Natural killer cell treated with Interleukin-12 subunit alpha and Interleukin-12 subunit beta and Interleukin-15 and Interleukin-18, amount 100 ng/mL, for 72 hours (primary cell): ENCODE measurements at regions not wholly inside any gene's neighbourhood (a gene's known extent, or its start where the extent isn't known, plus 50 kb on each side); places are given as distances from the start of the nearest gene placed in this dataset.

Experiments used
- ATAC-seq, 2 donors: fragments of 150-1000 bp; cut with Tn5 transposase in 1 of 2; sonication (Bioruptor Pico), chemical (Tn5 transposase) in 1 of 2; 2 replicates each; pipeline ENCODE4 v1.10.0; 2021
- DNase-seq: peaks from one replicate; pipeline ENCODE4 v3.0.0; 2022; ENCODE audit warnings: low spot score
- H3K27ac Mint-ChIP-seq, 2 donors: 1 replicate in 1 of 2; 2 replicates in 1 of 2; pipeline ENCODE4 v1.8.0; 2022; ENCODE audit warnings: mixed read lengths in 2 of 2, mild to moderate bottlenecking in 1 of 2, moderate library complexity in 1 of 2
- H3K27me3 Mint-ChIP-seq, 2 donors: 1 replicate in 1 of 2; 2 replicates in 1 of 2; pipeline ENCODE4 v1.8.0; 2022; ENCODE audit warnings: mixed read lengths in 2 of 2
- H3K36me3 Mint-ChIP-seq: one replicate; pipeline ENCODE4 v1.8.0; 2022; ENCODE audit warnings: mixed read lengths
- H3K4me1 Mint-ChIP-seq, 2 donors: 1 replicate in 1 of 2; 2 replicates in 1 of 2; pipeline ENCODE4 v1.8.0; 2022; ENCODE audit warnings: low read depth in 2 of 2, mixed read lengths in 2 of 2, mild to moderate bottlenecking in 1 of 2
- H3K4me3 Mint-ChIP-seq: one replicate; pipeline ENCODE4 v1.8.0; 2022; ENCODE audit warnings: mixed read lengths
- H3K9me3 Mint-ChIP-seq: 2 replicates; pipeline ENCODE4 v1.8.0; 2022; ENCODE audit warnings: mixed read lengths

- no peak overlapping the region for H3K4me3 Mint-ChIP-seq
- H3K4me1 Mint-ChIP-seq = no peaks in the 10 kb centered on the region
- no peak overlapping the region for H3K27ac Mint-ChIP-seq
- no peaks in the 10 kb centered on the region for H3K27me3 Mint-ChIP-seq
- ATAC-seq (no peak), DNase-seq (no peak)
- no peaks in the 10 kb centered on the region for H3K9me3 Mint-ChIP-seq
- no peaks in the 10 kb centered on the region for H3K36me3 Mint-ChIP-seq
Observed at GRCh38 chr10:131406676-131407392, 95.3 kb upstream of the TCERG1L start.

GRCh38 chr10:131418681-131419080 is 107.2 kb upstream of the TCERG1L start:
- DNase-seq = no peak
- no peaks in the 10 kb centered on the region for H3K36me3 Mint-ChIP-seq
- no peak overlapping the region for H3K4me3 Mint-ChIP-seq
- peaks cover 0 to 3% of the 10 kb centered on the region in 2 donors for H3K27me3 Mint-ChIP-seq
- H3K27ac Mint-ChIP-seq = no peak overlapping the region
- no peaks in the 10 kb centered on the region for H3K9me3 Mint-ChIP-seq
- H3K4me1 Mint-ChIP-seq = peaks cover 0 to 3% of the 10 kb centered on the region in 2 donors
- no peak for ATAC-seq

- DNase-seq = no peak
- H3K4me1 Mint-ChIP-seq = peaks cover 0 to 3% of the 10 kb centered on the region in 2 donors
- peaks cover 0 to 3% of the 10 kb centered on the region in 2 donors for H3K27me3 Mint-ChIP-seq
- no peak for ATAC-seq
- H3K4me3 Mint-ChIP-seq = no peak overlapping the region
- H3K36me3 Mint-ChIP-seq = no peaks in the 10 kb centered on the region
- no peaks in the 10 kb centered on the region for H3K9me3 Mint-ChIP-seq
- H3K27ac Mint-ChIP-seq = no peak overlapping the region
Observed at GRCh38 chr10:131419797-131420196, 108.3 kb upstream of the TCERG1L start.

- Mint-ChIP-seq H3K4me3 (no peak overlapping the region), H3K4me1 (peaks cover 0 to 3% of the 10 kb centered on the region in 2 donors), H3K36me3 (no peaks in the 10 kb centered on the region), H3K27ac (no peak overlapping the region), H3K27me3 (peaks cover 0 to 3% of the 10 kb centered on the region in 2 donors), H3K9me3 (no peaks in the 10 kb centered on the region)
- no peak for DNase-seq
- ATAC-seq = no peak
Observed at GRCh38 chr10:131420867-131421266, 109.3 kb upstream of the TCERG1L start.

GRCh38 chr10:131421381-131421780 is 109.9 kb upstream of the TCERG1L start:
- DNase-seq (no peak), ATAC-seq (peak in 1 of 2 donors; percentile 22)
- no peak overlapping the region for H3K4me3 Mint-ChIP-seq
- peaks cover 0 to 3% of the 10 kb centered on the region in 2 donors for H3K4me1 Mint-ChIP-seq
- H3K9me3 Mint-ChIP-seq = no peaks in the 10 kb centered on the region
- no peak overlapping the region for H3K27ac Mint-ChIP-seq
- H3K27me3 Mint-ChIP-seq = peaks cover 0 to 3% of the 10 kb centered on the region in 2 donors
- H3K36me3 Mint-ChIP-seq = no peaks in the 10 kb centered on the region

GRCh38 chr10:131422731-131423130 is 111.2 kb upstream of the TCERG1L start:
- H3K9me3 Mint-ChIP-seq = no peaks in the 10 kb centered on the region
- H3K4me1 Mint-ChIP-seq = peaks cover 0 to 3% of the 10 kb centered on the region in 2 donors
- no peak overlapping the region for H3K27ac Mint-ChIP-seq
- ATAC-seq = no peak
- no peaks in the 10 kb centered on the region for H3K36me3 Mint-ChIP-seq
- peaks cover 0 to 3% of the 10 kb centered on the region in 2 donors for H3K27me3 Mint-ChIP-seq
- DNase-seq = no peak
- H3K4me3 Mint-ChIP-seq = no peak overlapping the region

GRCh38 chr10:131424053-131424452 is 112.5 kb upstream of the TCERG1L start:
- Mint-ChIP-seq H3K9me3 (no peaks in the 10 kb centered on the region), H3K27me3 (peaks cover 0 to 3% of the 10 kb centered on the region in 2 donors), H3K4me1 (peaks cover 0 to 3% of the 10 kb centered on the region in 2 donors), H3K4me3 (no peak overlapping the region), H3K27ac (no peak overlapping the region), H3K36me3 (no peaks in the 10 kb centered on the region)
- DNase-seq = no peak
- ATAC-seq = no peak

- no peak overlapping the region for H3K27ac Mint-ChIP-seq
- H3K9me3 Mint-ChIP-seq = no peaks in the 10 kb centered on the region
- DNase-seq (no peak), ATAC-seq (no peak)
- H3K4me1 Mint-ChIP-seq = peaks cover 0 to under 1% of the 10 kb centered on the region in 2 donors
- no peak overlapping the region for H3K4me3 Mint-ChIP-seq
- H3K36me3 Mint-ChIP-seq = no peaks in the 10 kb centered on the region
- H3K27me3 Mint-ChIP-seq = peaks cover 3 to 7% of the 10 kb centered on the region in 2 donors
Observed at GRCh38 chr10:131424836-131425491, 113.4 kb upstream of the TCERG1L start.

- no peak for DNase-seq
- H3K9me3 Mint-ChIP-seq = no peaks in the 10 kb centered on the region
- H3K36me3 Mint-ChIP-seq = no peaks in the 10 kb centered on the region
- H3K4me3 Mint-ChIP-seq = no peak overlapping the region
- H3K4me1 Mint-ChIP-seq = no peaks in the 10 kb centered on the region
- H3K27ac Mint-ChIP-seq = no peak overlapping the region
- peaks cover 5 to 13% of the 10 kb centered on the region in 2 donors for H3K27me3 Mint-ChIP-seq
- no peak for ATAC-seq
Observed at GRCh38 chr10:131425752-131426533, 114.4 kb upstream of the TCERG1L start.

- Mint-ChIP-seq H3K9me3 (no peaks in the 10 kb centered on the region), H3K4me1 (no peaks in the 10 kb centered on the region), H3K27me3 (peaks cover 8 to 13% of the 10 kb centered on the region in 2 donors), H3K4me3 (no peak overlapping the region), H3K27ac (no peak overlapping the region), H3K36me3 (no peaks in the 10 kb centered on the region)
- no peak for ATAC-seq
- no peak for DNase-seq
Observed at GRCh38 chr10:131426534-131426898, 115.0 kb upstream of the TCERG1L start.

GRCh38 chr10:131427281-131427680 is 115.8 kb upstream of the TCERG1L start:
- Mint-ChIP-seq H3K27ac (no peak overlapping the region), H3K27me3 (peaks cover 13% of the 10 kb centered on the region in 2 donors), H3K9me3 (no peaks in the 10 kb centered on the region), H3K4me1 (no peaks in the 10 kb centered on the region), H3K4me3 (no peak overlapping the region), H3K36me3 (no peaks in the 10 kb centered on the region)
- DNase-seq (no peak), ATAC-seq (no peak)

- DNase-seq = no peak
Observed at GRCh38 chr10:131427901-131428300, 116.4 kb upstream of the TCERG1L start.

GRCh38 chr10:131429141-131429540 is 117.6 kb upstream of the TCERG1L start:
- DNase-seq = no peak
- peaks cover 13% of the 10 kb centered on the region in 2 donors for H3K27me3 Mint-ChIP-seq
- no peak for ATAC-seq
- no peaks in the 10 kb centered on the region for H3K9me3 Mint-ChIP-seq
- H3K27ac Mint-ChIP-seq = no peak overlapping the region
- no peaks in the 10 kb centered on the region for H3K4me1 Mint-ChIP-seq
- H3K4me3 Mint-ChIP-seq = no peak overlapping the region
- H3K36me3 Mint-ChIP-seq = no peaks in the 10 kb centered on the region

More at GRCh38 chr10:131427901-131428300, 116.4 kb upstream of the TCERG1L start:
- Mint-ChIP-seq H3K9me3 (no peaks in the 10 kb centered on the region), H3K4me1 (no peaks in the 10 kb centered on the region), H3K27ac (no peak overlapping the region), H3K36me3 (no peaks in the 10 kb centered on the region), H3K4me3 (no peak overlapping the region), H3K27me3 (peaks cover 13% of the 10 kb centered on the region in 2 donors)
- no peak for ATAC-seq

- H3K36me3 Mint-ChIP-seq = no peaks in the 10 kb centered on the region
- no peak for ATAC-seq
- DNase-seq = no peak
- H3K27ac Mint-ChIP-seq = no peak overlapping the region
- no peaks in the 10 kb centered on the region for H3K4me1 Mint-ChIP-seq
- no peaks in the 10 kb centered on the region for H3K9me3 Mint-ChIP-seq
- no peak overlapping the region for H3K4me3 Mint-ChIP-seq
- H3K27me3 Mint-ChIP-seq = peaks cover 13% of the 10 kb centered on the region in 2 donors
Observed at GRCh38 chr10:131429942-131430341, 118.4 kb upstream of the TCERG1L start.
